WI38 (cell line): ENCODE measurements at regions not wholly inside any gene's neighbourhood (a gene's known extent, or its start where the extent isn't known, plus 50 kb on each side); places are given as distances from the start of the nearest gene placed in this dataset.

ENCODE experiments used
- H3K4me3 ChIP-seq: 2 replicates; pipeline ENCODE4 v1.5.1; 2011; ENCODE audit warnings: low read depth, mild to moderate bottlenecking, control low read depth, low read length
- TF ChIP-seq, protein P1 (sequence below): IDR thresholded peaks from 2 replicates; pipeline ENCODE4 v1.5.1; 2012; ENCODE audit warnings: low read depth, mild to moderate bottlenecking, control low read depth, low read length

DNA sequence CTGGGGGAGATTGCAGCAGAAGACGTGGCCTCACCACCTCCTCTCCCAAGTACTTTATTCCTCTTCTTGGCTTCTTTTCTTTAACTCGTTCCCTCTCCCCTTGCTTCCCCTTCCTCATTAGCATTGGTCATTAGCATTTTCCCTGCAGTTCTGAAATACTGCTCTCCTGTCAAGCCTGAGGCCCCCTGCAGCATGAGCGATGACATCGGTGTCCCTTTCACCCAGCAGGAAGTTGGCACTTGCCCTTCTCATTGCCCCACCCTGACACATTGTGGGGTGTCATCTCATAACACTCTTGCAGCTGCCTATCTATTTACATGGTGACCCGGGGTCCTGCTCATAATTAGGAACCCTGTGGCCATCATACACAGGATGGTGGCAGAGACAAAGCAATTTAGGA lies 167.1 kb downstream of the ARRDC4 start:
- TF ChIP-seq, protein P1, sequence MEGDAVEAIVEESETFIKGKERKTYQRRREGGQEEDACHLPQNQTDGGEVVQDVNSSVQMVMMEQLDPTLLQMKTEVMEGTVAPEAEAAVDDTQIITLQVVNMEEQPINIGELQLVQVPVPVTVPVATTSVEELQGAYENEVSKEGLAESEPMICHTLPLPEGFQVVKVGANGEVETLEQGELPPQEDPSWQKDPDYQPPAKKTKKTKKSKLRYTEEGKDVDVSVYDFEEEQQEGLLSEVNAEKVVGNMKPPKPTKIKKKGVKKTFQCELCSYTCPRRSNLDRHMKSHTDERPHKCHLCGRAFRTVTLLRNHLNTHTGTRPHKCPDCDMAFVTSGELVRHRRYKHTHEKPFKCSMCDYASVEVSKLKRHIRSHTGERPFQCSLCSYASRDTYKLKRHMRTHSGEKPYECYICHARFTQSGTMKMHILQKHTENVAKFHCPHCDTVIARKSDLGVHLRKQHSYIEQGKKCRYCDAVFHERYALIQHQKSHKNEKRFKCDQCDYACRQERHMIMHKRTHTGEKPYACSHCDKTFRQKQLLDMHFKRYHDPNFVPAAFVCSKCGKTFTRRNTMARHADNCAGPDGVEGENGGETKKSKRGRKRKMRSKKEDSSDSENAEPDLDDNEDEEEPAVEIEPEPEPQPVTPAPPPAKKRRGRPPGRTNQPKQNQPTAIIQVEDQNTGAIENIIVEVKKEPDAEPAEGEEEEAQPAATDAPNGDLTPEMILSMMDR, result no peak
- H3K4me3 ChIP-seq, result no peak overlapping the region

DNA sequence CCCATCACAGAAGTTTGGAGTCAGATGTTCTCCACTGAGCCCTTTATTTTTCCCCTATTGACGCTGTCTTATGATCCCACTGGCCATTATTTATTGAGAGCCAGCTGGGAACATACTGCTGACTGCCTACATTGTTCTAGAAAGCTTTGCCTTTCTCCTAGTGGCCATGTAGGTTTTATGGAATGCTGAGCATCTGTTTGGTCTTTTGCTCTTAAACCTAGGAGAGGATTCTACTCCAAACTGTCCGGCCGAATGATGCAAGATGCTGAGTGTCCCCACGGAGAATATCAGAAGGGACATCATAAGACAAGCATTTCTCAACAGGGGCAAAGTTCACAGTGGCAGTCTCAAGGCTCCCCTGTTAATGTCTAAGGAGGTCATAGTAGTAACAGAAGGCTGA lies 171.4 kb downstream of the ARRDC4 start:
- H3K4me3 ChIP-seq, result no peak overlapping the region
- TF ChIP-seq, protein P1, result no peak

DNA sequence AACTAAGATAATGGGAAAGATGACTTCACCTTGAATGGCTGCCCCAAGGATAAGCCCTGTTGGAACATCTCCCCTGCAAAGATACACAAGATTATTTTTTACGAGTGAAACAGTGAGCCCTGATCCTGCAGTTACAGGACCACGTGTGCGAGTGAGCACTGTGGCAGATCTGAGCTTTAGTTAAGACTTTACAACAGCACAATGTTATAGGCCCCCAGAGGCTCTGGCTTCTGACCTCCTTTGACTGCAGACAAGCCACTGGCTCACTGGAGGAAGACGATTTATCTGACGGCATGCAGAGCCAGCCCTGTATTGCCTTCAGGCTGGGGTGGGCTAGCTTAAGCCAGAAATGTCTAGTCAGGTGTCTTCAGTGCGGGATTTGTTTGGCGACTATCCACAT lies 174.4 kb downstream of the ARRDC4 start:
- no peak overlapping the region for H3K4me3 ChIP-seq
- TF ChIP-seq, protein P1, result no peak

DNA sequence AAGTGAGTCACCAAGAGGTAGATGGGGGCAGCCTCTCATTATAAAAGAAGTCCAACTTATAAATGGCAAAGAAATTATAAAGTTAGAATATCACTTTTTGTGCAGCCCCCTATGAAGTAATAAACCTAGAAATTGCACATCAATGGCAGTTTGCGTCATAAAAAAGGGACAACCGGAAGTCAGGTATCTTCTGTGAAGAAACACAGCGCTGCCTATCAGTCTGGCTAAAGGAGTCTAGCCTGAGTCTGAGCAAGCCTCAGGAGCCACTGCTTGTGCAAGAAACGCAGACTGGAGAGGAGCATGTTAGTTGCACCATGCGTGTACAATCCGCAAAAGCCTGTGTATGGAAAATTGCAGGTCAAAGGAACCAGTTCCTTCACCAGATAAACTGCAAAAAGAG lies 178.4 kb downstream of the ARRDC4 start:
- no peak overlapping the region for H3K4me3 ChIP-seq
- TF ChIP-seq, protein P1, result no peak

DNA sequence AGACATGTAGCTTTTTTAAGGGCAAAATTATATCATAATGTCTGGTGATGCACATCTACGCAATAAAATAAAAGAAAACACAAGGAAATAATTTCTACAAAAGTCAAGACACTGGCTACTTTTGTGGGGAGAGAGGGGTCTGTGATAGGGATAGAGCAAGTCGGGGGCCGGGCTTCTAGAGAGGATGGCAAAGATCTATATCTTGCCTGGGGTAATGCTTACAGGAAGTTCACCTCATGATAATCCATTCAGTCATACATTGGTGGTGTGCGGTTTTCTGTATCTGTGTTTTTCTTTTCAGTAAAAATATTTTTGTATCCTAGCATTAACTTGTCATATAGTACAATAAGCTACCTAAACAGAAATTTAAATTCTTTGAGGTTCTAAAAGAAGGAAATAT lies 178.8 kb downstream of the ARRDC4 start:
- TF ChIP-seq, protein P1, result no peak
- no peak overlapping the region for H3K4me3 ChIP-seq

DNA sequence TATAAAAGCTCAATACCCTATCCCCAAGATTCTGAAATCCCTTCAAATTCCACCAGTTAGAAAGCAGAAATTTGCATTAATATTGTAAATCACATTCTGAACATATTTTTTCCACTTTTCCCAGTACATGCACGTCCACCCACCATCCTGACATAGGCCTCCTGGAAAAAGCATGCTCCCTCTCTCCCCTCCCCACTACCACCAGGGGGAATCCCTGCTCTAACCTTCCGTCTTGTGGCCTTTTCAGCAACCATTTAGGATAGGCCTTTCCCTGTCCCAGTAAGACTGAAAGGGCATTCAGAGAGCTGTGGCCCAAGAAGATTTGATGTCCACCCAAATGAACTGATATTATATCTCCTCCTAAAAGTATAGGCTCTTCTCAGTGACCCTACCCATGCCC lies 182.1 kb downstream of the ARRDC4 start:
- no peak overlapping the region for H3K4me3 ChIP-seq
- TF ChIP-seq, protein P1, result no peak

DNA sequence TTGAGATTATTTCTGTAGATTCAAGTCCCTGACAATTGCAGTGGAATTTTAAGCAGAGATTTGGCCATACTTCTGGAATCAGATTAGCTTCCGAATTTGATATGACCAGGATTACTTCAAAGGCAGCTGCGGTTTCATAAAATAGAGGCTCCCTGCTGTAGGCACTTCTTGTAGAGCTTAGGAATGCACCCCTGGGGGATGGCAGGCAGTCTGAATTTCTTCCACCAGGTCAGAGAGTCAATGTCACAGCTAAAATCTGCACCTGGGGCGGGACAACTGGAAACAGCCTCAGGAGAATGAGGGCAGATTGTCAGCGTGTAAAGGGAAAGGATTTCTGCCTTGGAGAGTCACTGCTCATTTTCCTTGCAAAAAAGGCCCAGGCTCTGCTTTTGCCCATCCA lies 182.6 kb downstream of the ARRDC4 start:
- TF ChIP-seq, protein P1, result no peak
- H3K4me3 ChIP-seq, result no peak overlapping the region

DNA sequence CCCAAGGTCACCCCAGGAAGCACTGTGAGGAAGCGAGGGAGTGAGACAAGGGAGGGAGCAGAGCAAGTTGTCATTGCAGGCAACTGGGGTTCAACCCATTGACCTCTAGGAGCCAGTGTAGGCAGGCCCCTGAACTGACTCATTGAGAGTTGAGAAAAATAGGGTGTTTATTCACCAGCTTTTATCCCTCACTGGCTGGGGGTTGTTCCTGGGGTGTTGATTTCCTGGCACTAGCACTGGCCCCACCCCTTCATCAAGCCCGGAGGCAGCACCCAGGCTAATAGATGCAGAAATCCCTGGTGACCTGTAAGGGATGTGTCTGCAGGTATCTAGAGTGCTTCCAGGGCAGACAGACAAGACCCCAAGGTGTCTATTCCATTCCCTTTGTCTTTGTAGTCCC lies 183.9 kb downstream of the ARRDC4 start:
- TF ChIP-seq, protein P1, result no peak
- H3K4me3 ChIP-seq, result no peak overlapping the region
